Muscle of arm (tissue), 1 donor: ENCODE measurements at regions not wholly inside any gene's neighbourhood (a gene's known extent, or its start where the extent isn't known, plus 50 kb on each side); places are given as distances from the start of the nearest gene placed in this dataset.
"Not testable (repeated sequence)": the region's sequence is repeated elsewhere in the genome, so short reads cannot be mapped to it uniquely, and the experiment has no call there.

Experiments used
- DNase-seq: peaks from one replicate; pipeline ENCODE4 v3.0.0-alpha.2; 2013

- DNase-seq = peak; percentile 9
Observed at GRCh38 chr2:185645529-185645928, 93.1 kb upstream of the FSIP2 start.

- DNase-seq = no peak
Observed at GRCh38 chr2:185658750-185659149, 79.9 kb upstream of the FSIP2 start.

GRCh38 chr2:185663811-185664210 is 74.8 kb upstream of the FSIP2 start:
- no peak for DNase-seq

GRCh38 chr2:185664384-185664783 is 74.2 kb upstream of the FSIP2 start:
- DNase-seq = no peak

- DNase-seq = no peak
Observed at GRCh38 chr2:185665251-185665814, 73.3 kb upstream of the FSIP2 start.

GRCh38 chr2:185667452-185667851 is 71.2 kb upstream of the FSIP2 start:
- DNase-seq = no peak

GRCh38 chr2:185668710-185669109 is 69.9 kb upstream of the FSIP2 start:
- DNase-seq = no peak

GRCh38 chr2:185674232-185674631 is 64.4 kb upstream of the FSIP2 start:
- DNase-seq = no peak

- no peak for DNase-seq
Observed at GRCh38 chr2:185676316-185676715, 62.3 kb upstream of the FSIP2 start.

GRCh38 chr2:185687001-185687400 is 51.6 kb upstream of the FSIP2 start:
- DNase-seq = not testable (repeated sequence)

GRCh38 chr2:185687967-185688366 is 50.6 kb upstream of the FSIP2 start:
- no peak for DNase-seq
